HepG2 (cell line): ENCODE measurements at regions not wholly inside any gene's neighbourhood (a gene's known extent, or its start where the extent isn't known, plus 50 kb on each side); places are given as distances from the start of the nearest gene placed in this dataset.

Source experiments
- ATF1 ChIP-seq: IDR thresholded peaks from 2 replicates; pipeline ENCODE4 v1.6.1; 2016; ENCODE audit warnings: mild to moderate bottlenecking, control low read depth
- ATF7 ChIP-seq, 2 experiments: fragments of 450-650 bp in 1 of 2; sonication (generic) in 1 of 2; formaldehyde crosslinking in 1 of 2; IDR thresholded peaks; 2 replicates each; pipeline versions ENCODE4 v1.4.0 to v1.6.1; 2016 to 2020; ENCODE audit warnings: antibody characterized with exemption in 1 of 2, mild to moderate bottlenecking in 1 of 2, missing genetic modification reagents in 1 of 2
- EZH2 ChIP-seq: conservative IDR thresholded peaks from 2 replicates; pipeline ENCODE4 v1.6.1; 2012; ENCODE audit warnings: mild to moderate bottlenecking, low read depth, low read length, moderate library complexity
- NR2F6 ChIP-seq, 2 experiments: IDR thresholded peaks; 2 replicates each; pipeline ENCODE4 v1.6.1; 2016; ENCODE audit warnings: antibody characterized with exemption in 1 of 2, mild to moderate bottlenecking in 1 of 2
- TCF7L2 ChIP-seq: IDR thresholded peaks from 2 replicates; pipeline ENCODE4 v1.6.1; 2011; ENCODE audit warnings: mild to moderate bottlenecking, low read depth, low read length, moderate library complexity
- ZNF564 ChIP-seq: sonication (generic); formaldehyde crosslinking; IDR thresholded peaks from 2 replicates; pipeline ENCODE4 v1.8.1; 2023; ENCODE audit warnings: mild to moderate bottlenecking, missing genetic modification reagents
- ZNF749 ChIP-seq: sonication (generic); formaldehyde crosslinking; IDR thresholded peaks from 2 replicates; pipeline ENCODE4 v1.8.0; 2022; ENCODE audit warnings: mild to moderate bottlenecking, missing genetic modification reagents, moderate library complexity, borderline replicate concordance

DNA sequence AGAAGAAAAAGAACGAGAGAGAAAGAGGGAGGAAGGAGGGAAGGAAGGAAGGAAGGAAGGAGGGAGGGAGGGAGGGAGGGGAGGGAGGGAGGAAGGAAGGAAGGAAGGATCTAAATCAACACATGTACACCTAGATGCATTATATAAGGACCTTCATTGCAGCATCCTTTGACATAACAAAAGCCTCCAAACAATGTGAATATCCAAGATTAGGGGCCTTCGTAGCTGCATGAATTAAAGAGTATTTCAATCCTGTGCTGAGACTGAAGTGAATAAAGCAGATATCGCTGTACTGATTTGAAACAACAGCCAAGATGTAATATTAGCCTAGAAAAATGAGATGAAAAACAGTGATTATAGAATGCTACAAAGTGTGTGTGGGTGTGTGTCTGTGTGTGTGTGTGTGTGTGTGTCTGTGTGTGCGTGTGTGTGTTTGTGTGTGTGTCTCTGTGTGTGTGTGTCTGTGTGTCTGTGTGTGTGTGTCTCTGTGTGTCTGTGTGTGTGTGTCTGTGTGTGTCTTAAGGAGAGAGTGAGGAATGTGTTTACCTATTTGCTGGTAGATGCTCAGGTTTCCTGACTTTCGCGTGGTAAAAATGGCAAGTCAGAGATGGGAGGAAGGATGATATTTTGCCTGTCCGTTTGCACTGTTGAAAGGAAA, 129.0 kb upstream of the PTPN1 start:
- no peak for TF ChIP-seq TCF7L2
- no peak for TF ChIP-seq EZH2
- TF ChIP-seq ATF7 (IDR thresholded peaks at IDR 0.05): peak; percentile 28; the same call in 1 of the 2 replicates
- no peak for TF ChIP-seq ATF7 (CRISPR knock-in tag; IDR thresholded peaks at IDR 0.05)
- TF ChIP-seq ZNF749 (CRISPR knock-in tag): no peak
- TF ChIP-seq ZNF564 (CRISPR knock-in tag): no peak
- no peak for TF ChIP-seq NR2F6 (IDR thresholded peaks at IDR 0.05)
- TF ChIP-seq NR2F6 (CRISPR knock-in tag; IDR thresholded peaks at IDR 0.05): no peak
- TF ChIP-seq ATF1 (CRISPR knock-in tag): no peak
